DMS153 treated with DMSO at 0.1 percent for 48 hours (cell line): ENCODE measurements at regions not wholly inside any gene's neighbourhood (a gene's known extent, or its start where the extent isn't known, plus 50 kb on each side); places are given as distances from the start of the nearest gene placed in this dataset.
"Not testable (repeated sequence)": the region's sequence is repeated elsewhere in the genome, so short reads cannot be mapped to it uniquely, and the experiment has no call there.

Source experiments
- DNase-seq: peaks from one replicate; lab custom pipeline; 2025; ENCODE audit not compliant: unreplicated experiment; lab: John Stamatoyannopoulos, UW

- DNase-seq, result no peak
Measured at GRCh38 chr4:3878678-3879077, 112.5 kb downstream of the ADRA2C start.

- DNase-seq, result no peak
Measured at GRCh38 chr4:3879681-3880614, 113.8 kb downstream of the ADRA2C start.

GRCh38 chr4:3880615-3881120 lies 114.5 kb downstream of the ADRA2C start:
- peak; percentile 15 for DNase-seq

GRCh38 chr4:3882316-3882885 lies 116.2 kb downstream of the ADRA2C start:
- DNase-seq, result not testable (repeated sequence)

- DNase-seq, result not testable (repeated sequence)
Measured at GRCh38 chr4:3884261-3884660, 118.1 kb downstream of the ADRA2C start.

GRCh38 chr4:3893590-3893989 lies 127.4 kb downstream of the ADRA2C start:
- DNase-seq, result not testable (repeated sequence)

GRCh38 chr4:3894086-3894959 lies 128.1 kb downstream of the ADRA2C start:
- DNase-seq, result not testable (repeated sequence)

- no peak for DNase-seq
Measured at GRCh38 chr4:3896441-3896840, 130.3 kb downstream of the ADRA2C start.

GRCh38 chr4:3896871-3897578 lies 130.8 kb downstream of the ADRA2C start:
- not testable (repeated sequence) for DNase-seq

- DNase-seq, result no peak
Measured at GRCh38 chr4:3898098-3898497, 131.9 kb downstream of the ADRA2C start.

- not testable (repeated sequence) for DNase-seq
Measured at GRCh38 chr4:3898928-3899327, 132.7 kb downstream of the ADRA2C start.

- not testable (repeated sequence) for DNase-seq
Measured at GRCh38 chr4:3904264-3904955, 138.2 kb downstream of the ADRA2C start.

- not testable (repeated sequence) for DNase-seq
Measured at GRCh38 chr4:3909616-3910015, 143.4 kb downstream of the ADRA2C start.

- not testable (repeated sequence) for DNase-seq
Measured at GRCh38 chr4:3910161-3910950, 144.2 kb downstream of the ADRA2C start.

GRCh38 chr4:3911252-3911856 lies 145.2 kb downstream of the ADRA2C start:
- DNase-seq, result no peak

- DNase-seq, result not testable (repeated sequence)
Measured at GRCh38 chr4:3914511-3914910, 148.3 kb downstream of the ADRA2C start.

- not testable (repeated sequence) for DNase-seq
Measured at GRCh38 chr4:3919509-3919908, 153.3 kb downstream of the ADRA2C start.

- not testable (repeated sequence) for DNase-seq
Measured at GRCh38 chr4:3921902-3922301, 155.7 kb downstream of the ADRA2C start.

- not testable (repeated sequence) for DNase-seq
Measured at GRCh38 chr4:3925841-3926240, 159.7 kb downstream of the ADRA2C start.
